ENCODE measurements at regions not wholly inside any gene's neighbourhood (a gene's known extent, or its start where the extent isn't known, plus 50 kb on each side); places are given as distances from the start of the nearest gene placed in this dataset.

DNA sequence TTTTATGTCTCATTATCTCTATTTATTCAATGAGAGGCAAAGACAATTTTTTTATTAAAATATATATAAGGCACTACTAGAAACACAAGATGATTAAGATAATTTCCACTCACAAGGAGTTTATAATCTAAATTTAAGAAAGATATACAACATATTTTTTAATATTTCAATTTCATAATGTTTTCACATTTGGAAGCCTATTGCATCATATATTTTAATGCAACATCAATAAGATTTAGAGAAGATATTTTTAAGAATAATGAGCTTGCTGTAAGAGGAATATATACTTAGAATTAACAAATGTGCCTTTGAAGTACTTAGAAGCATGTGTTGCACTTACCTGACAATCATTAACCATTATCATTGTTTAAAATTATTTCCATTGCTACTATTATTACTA is 597.7 kb upstream of the BTBD3 start:
- TF ChIP-seq, protein P1, sequence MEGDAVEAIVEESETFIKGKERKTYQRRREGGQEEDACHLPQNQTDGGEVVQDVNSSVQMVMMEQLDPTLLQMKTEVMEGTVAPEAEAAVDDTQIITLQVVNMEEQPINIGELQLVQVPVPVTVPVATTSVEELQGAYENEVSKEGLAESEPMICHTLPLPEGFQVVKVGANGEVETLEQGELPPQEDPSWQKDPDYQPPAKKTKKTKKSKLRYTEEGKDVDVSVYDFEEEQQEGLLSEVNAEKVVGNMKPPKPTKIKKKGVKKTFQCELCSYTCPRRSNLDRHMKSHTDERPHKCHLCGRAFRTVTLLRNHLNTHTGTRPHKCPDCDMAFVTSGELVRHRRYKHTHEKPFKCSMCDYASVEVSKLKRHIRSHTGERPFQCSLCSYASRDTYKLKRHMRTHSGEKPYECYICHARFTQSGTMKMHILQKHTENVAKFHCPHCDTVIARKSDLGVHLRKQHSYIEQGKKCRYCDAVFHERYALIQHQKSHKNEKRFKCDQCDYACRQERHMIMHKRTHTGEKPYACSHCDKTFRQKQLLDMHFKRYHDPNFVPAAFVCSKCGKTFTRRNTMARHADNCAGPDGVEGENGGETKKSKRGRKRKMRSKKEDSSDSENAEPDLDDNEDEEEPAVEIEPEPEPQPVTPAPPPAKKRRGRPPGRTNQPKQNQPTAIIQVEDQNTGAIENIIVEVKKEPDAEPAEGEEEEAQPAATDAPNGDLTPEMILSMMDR (conservative IDR thresholded peaks at IDR 0.05; ENCODE audit: low read depth, low read length): no peak
- TF ChIP-seq POLR2A (IDR thresholded peaks at IDR 0.05; ENCODE audit: low read depth, low read length) (no peak), MXI1 (IDR thresholded peaks at IDR 0.05; ENCODE audit: borderline replicate concordance, low read depth, low read length) (no peak), MAZ (IDR thresholded peaks at IDR 0.05; ENCODE audit: borderline replicate concordance, low read depth, low read length) (no peak), FOS (IDR thresholded peaks at IDR 0.05; ENCODE audit: low read depth, low read length) (no peak)
